Panc1 (cell line): ENCODE measurements at regions not wholly inside any gene's neighbourhood (a gene's known extent, or its start where the extent isn't known, plus 50 kb on each side); places are given as distances from the start of the nearest gene placed in this dataset.

Experiments used
- ATAC-seq: fragments of 200-7000 bp; cut with Tn5 transposase; 2 replicates; pipeline ENCODE4 v1.9.1; 2020; ENCODE audit warnings: mild to moderate bottlenecking, moderate library complexity
- BruUV-seq: library from RNA; stranded (reverse); fragments of 400-500 nt; replicated peaks from 2 replicates; lab custom pipeline; 2021; lab: Mats Ljungman, UMichigan
- CTCF ChIA-PET: fragments of 300-600 bp; sonication (Branson Sonifier 250); formaldehyde crosslinking; loops from one replicate; lab custom pipeline; 2022; ENCODE audit warnings: antibody characterized with exemption; lab: Charles Lee
- POLR2A ChIA-PET: fragments of 300-600 bp; sonication (Branson Sonifier 250); formaldehyde crosslinking; loops from one replicate; lab custom pipeline; 2022; ENCODE audit warnings: antibody characterized with exemption; lab: Charles Lee
- DNase-seq: peaks from one replicate; pipeline ENCODE4 v3.0.0-alpha.2; 2010; ENCODE audit warnings: low read depth, low spot score
- H3K27ac ChIP-seq: 2 replicates; pipeline ENCODE4 v1.5.1; 2011; ENCODE audit warnings: mild to moderate bottlenecking, low read length, inconsistent platforms
- H3K27me3 ChIP-seq: fragments of 200-500 bp; sonication (Bioruptor generic); 2 replicates; pipeline ENCODE4 v1.6.0; 2014; ENCODE audit warnings: low read length, inconsistent platforms; ENCODE audit not compliant: control insufficient read depth, insufficient read depth
- H3K36me3 ChIP-seq: fragments of 200-500 bp; sonication (Bioruptor generic); 2 replicates; pipeline ENCODE4 v1.5.1; 2014; ENCODE audit warnings: inconsistent platforms, mild to moderate bottlenecking, low read length, moderate library complexity; ENCODE audit not compliant: control insufficient read depth, insufficient read depth
- H3K4me1 ChIP-seq: 2 replicates; pipeline ENCODE4 v1.5.1; 2011; ENCODE audit warnings: inconsistent platforms, mild to moderate bottlenecking, low read length, moderate library complexity; ENCODE audit not compliant: control insufficient read depth, insufficient read depth
- H3K4me3 ChIP-seq, 2 experiments: 2 replicates each; pipeline ENCODE4 v1.5.1; 2011 to 2012; ENCODE audit warnings: low read depth in 2 of 2, low read length in 2 of 2, mild to moderate bottlenecking in 2 of 2, inconsistent platforms in 1 of 2, moderate library complexity in 1 of 2
- H3K9me3 ChIP-seq: fragments of 200-500 bp; sonication (Bioruptor generic); 2 replicates; pipeline ENCODE4 v1.5.1; 2014; ENCODE audit warnings: low read depth, mild to moderate bottlenecking, inconsistent platforms, low read length, moderate library complexity; ENCODE audit not compliant: control insufficient read depth, insufficient read depth
- SIN3A ChIP-seq: IDR thresholded peaks from 2 replicates; pipeline ENCODE4 v1.6.1; 2012; ENCODE audit warnings: low read depth, mild to moderate bottlenecking, low read length, moderate library complexity, borderline replicate concordance; ENCODE audit not compliant: insufficient read depth
- TCF7L2 ChIP-seq: IDR thresholded peaks from 2 replicates; pipeline ENCODE4 v1.6.1; 2011; ENCODE audit warnings: mild to moderate bottlenecking, low read depth, low read length, inconsistent platforms
- in situ Hi-C: cut with HindIII; loops from 2 replicates; pipeline ENCODE4 v1.10.0; 2016; ENCODE audit warnings: low sequenced_read_pairs, low pct_unique_long_range_greater_than_20kb
- intact Hi-C: fragments of 100-400 bp; cut with micrococcal nuclease; formaldehyde crosslinking; loops from one replicate; pipeline ENCODE4 v1.10.0; 2022; ENCODE audit not compliant: unreplicated experiment
- TF ChIP-seq, protein P1 (sequence below), 2 experiments: IDR thresholded peaks; 2 replicates each; pipeline ENCODE4 v1.6.1; 2011 to 2012; ENCODE audit warnings: low read depth in 2 of 2, control low read depth in 1 of 2, low read length in 1 of 2, mild to moderate bottlenecking in 1 of 2, moderate library complexity in 1 of 2; ENCODE audit not compliant: insufficient read depth in 1 of 2
- TF ChIP-seq, protein P2 (sequence below): fragments of 450-650 bp; IDR thresholded peaks from 2 replicates; pipeline ENCODE4 v1.5.1; 2017; ENCODE audit warnings: mild to moderate bottlenecking

DNA sequence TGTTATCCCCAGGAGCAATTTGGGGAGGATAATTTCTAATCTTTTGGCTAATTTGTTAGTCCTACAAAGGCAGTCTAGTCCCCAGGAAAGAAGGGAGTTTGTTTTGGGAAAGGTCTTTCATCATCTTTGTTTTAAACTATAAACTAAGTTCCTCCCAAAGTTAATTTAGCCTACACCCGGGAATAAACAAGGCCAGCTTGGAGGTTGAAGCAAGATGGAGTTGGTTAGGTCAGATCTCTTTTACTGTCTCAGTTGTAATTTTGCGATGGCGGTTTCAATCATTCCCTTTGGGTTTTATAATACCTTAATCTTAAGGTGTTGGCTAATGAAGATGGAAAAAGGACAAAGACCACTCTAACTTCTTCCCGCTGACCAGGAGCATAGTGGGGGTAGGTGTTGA, 166.4 kb upstream of the NAMPT start:
- peaks cover 14% of the 10 kb centered on the region; the same call in 1 of the 2 replicates for H3K9me3 ChIP-seq
- ATAC-seq (no peak), DNase-seq (no peak)
- no peak overlapping the region for H3K27ac ChIP-seq
- H3K4me1 ChIP-seq = no peaks in the 10 kb centered on the region
- no peaks in the 10 kb centered on the region for H3K36me3 ChIP-seq
- intact Hi-C loops = no loop called here
- H3K27me3 ChIP-seq = no peaks in the 10 kb centered on the region
- ChIA-PET CTCF (no interaction called here), POLR2A (no interaction called here)
- TF ChIP-seq, protein P1, sequence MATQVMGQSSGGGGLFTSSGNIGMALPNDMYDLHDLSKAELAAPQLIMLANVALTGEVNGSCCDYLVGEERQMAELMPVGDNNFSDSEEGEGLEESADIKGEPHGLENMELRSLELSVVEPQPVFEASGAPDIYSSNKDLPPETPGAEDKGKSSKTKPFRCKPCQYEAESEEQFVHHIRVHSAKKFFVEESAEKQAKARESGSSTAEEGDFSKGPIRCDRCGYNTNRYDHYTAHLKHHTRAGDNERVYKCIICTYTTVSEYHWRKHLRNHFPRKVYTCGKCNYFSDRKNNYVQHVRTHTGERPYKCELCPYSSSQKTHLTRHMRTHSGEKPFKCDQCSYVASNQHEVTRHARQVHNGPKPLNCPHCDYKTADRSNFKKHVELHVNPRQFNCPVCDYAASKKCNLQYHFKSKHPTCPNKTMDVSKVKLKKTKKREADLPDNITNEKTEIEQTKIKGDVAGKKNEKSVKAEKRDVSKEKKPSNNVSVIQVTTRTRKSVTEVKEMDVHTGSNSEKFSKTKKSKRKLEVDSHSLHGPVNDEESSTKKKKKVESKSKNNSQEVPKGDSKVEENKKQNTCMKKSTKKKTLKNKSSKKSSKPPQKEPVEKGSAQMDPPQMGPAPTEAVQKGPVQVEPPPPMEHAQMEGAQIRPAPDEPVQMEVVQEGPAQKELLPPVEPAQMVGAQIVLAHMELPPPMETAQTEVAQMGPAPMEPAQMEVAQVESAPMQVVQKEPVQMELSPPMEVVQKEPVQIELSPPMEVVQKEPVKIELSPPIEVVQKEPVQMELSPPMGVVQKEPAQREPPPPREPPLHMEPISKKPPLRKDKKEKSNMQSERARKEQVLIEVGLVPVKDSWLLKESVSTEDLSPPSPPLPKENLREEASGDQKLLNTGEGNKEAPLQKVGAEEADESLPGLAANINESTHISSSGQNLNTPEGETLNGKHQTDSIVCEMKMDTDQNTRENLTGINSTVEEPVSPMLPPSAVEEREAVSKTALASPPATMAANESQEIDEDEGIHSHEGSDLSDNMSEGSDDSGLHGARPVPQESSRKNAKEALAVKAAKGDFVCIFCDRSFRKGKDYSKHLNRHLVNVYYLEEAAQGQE (IDR thresholded peaks at IDR 0.05; ENCODE audit: insufficient read depth in 1 of 2, low read depth in 2 of 2, low read length in 1 of 2) = no peak
- TF ChIP-seq, protein P2, sequence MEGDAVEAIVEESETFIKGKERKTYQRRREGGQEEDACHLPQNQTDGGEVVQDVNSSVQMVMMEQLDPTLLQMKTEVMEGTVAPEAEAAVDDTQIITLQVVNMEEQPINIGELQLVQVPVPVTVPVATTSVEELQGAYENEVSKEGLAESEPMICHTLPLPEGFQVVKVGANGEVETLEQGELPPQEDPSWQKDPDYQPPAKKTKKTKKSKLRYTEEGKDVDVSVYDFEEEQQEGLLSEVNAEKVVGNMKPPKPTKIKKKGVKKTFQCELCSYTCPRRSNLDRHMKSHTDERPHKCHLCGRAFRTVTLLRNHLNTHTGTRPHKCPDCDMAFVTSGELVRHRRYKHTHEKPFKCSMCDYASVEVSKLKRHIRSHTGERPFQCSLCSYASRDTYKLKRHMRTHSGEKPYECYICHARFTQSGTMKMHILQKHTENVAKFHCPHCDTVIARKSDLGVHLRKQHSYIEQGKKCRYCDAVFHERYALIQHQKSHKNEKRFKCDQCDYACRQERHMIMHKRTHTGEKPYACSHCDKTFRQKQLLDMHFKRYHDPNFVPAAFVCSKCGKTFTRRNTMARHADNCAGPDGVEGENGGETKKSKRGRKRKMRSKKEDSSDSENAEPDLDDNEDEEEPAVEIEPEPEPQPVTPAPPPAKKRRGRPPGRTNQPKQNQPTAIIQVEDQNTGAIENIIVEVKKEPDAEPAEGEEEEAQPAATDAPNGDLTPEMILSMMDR = no peak
- TF ChIP-seq TCF7L2 (no peak), SIN3A (no peak)
- no peak overlapping the region for H3K4me3 ChIP-seq
- no TSS peak for BruUV-seq
- in situ Hi-C loops = no loop called here

DNA sequence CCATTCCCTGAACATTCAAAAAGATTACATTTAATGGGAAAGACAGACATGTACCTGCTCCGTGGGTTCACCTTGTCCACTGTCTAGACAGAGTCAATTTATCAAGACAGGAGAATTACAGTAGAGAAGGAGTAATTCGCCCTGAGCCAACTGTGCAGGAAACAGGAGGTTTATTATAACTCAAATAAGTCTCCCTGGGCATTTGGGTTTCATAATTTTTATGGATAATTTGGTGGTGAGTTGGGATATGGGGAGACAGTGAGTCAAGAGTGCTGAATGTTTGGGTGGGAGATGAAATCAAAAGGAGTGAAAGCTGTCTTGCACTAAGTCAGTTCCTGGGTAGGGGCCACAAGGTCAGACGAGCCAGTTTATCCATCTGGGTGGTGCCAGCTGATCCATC, 165.9 kb upstream of the NAMPT start:
- POLR2A ChIA-PET = no interaction called here
- TF ChIP-seq TCF7L2 = no peak
- CTCF ChIA-PET = no interaction called here
- Histone ChIP-seq H3K4me3 (no peak overlapping the region), H3K27me3 (no peaks in the 10 kb centered on the region), H3K27ac (no peak overlapping the region), H3K4me1 (no peaks in the 10 kb centered on the region), H3K36me3 (no peaks in the 10 kb centered on the region), H3K9me3 (peaks cover 14% of the 10 kb centered on the region; the same call in 1 of the 2 replicates)
- in situ Hi-C loops = no loop called here
- no TSS peak for BruUV-seq
- intact Hi-C loops = no loop called here
- ATAC-seq (no peak), DNase-seq (no peak)

DNA sequence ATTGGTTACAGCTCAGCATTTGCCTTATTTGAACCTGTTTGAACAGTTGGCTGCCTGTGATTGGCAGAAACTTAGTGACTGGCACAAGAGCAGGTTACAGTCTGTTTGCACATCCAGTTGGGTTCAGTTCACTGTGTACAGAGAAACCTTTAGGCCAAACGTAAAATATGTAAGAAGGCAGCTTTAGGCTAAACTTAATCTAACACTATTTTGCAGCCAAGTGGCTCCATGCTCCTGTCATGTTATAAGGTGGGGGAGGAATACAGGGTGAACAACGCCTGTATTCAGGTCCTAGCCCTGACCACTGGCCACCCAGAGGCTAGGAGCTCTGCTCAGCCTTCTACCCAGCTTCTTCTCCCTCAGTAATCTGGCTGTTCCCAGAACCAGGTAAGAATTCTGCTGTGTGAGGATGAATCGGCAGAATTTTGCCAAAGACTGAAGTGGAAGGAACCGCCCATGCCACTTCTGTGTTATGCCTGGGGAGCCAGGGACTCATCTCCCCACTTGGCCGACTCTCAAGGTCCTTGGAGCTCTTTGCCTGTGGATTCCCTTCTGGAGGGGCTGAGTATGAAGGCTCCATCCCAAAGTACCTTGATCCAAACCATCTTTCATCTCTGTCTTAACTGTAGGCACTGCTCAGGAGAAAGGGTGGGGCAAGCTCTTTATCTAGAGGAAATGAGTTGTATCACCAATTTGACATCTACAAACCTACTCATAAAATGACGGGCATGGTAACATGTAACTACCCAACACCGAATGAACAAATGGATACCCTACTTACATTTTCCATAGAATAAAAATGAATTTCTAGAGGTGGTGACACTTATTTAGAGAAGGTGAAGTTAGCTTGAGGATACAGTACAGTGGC, 164.4 kb upstream of the NAMPT start:
- no peak for DNase-seq
- ATAC-seq = no peak
- ChIA-PET POLR2A (no interaction called here), CTCF (no interaction called here)
- no peak overlapping the region for H3K4me3 ChIP-seq
- no peaks in the 10 kb centered on the region for H3K36me3 ChIP-seq
- peaks cover 14% of the 10 kb centered on the region; the same call in 1 of the 2 replicates for H3K9me3 ChIP-seq
- no TSS peak for BruUV-seq
- H3K4me1 ChIP-seq = no peaks in the 10 kb centered on the region
- in situ Hi-C loops = no loop called here
- no peaks in the 10 kb centered on the region for H3K27me3 ChIP-seq
- no peak overlapping the region for H3K27ac ChIP-seq
- no peak for TF ChIP-seq TCF7L2
- intact Hi-C loops = no loop called here
